CD4-positive, alpha-beta T cell treated with Interleukin-10 for 1 hour (primary cell): ENCODE measurements at regions not wholly inside any gene's neighbourhood (a gene's known extent, or its start where the extent isn't known, plus 50 kb on each side); places are given as distances from the start of the nearest gene placed in this dataset.
A peak's percentile ranks its signal among the peaks of the same experiment; 100 is the strongest.

ENCODE experiments used
- DNase-seq: peaks from one replicate; pipeline ENCODE4 v3.0.0-alpha.2; 2020

GRCh38 chr18:60555625-60556024, 183.1 kb upstream of the MC4R start:
- no peak for DNase-seq

DNA sequence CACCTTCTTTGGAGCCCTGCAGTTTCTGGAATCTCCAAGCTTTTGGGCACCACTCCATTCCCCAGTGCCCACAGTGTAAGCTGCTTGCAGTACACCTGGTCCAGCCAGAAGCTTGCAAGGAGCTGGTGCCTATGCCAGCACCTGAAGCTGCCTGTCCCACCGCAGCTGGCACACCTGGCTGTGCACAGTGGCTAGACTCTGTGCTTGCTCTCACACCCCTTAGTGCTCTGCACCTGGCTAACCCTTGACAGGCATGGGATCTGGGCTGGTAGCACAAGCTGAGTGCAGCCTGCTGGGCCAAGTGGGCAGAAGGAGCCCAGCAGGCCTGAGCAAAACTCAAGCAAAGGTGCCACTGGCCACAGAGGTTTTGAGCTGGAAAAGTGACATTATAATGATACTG, 183.8 kb upstream of the MC4R start:
- DNase-seq: no peak

- DNase-seq: no peak
Measured at GRCh38 chr18:60560071-60560470, 187.5 kb upstream of the MC4R start.

DNA sequence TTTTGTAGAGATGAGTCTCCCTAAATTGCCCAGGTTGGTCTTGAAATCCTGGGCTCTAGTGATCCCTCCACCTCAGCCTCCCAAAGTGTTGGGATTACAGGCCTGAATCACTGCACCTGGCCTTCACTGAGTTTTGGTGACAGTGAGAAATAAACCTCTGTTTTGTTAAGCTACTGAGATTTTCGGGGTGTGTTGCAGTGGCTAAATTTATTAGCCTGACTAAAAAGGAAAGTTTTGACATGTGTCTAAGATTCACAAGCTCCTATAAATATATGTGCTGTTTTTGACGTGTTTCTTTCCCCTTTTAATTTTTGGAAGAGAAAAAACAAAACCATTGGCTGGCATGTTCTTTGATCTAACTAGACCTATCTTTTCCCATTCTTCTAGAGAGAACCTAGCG, 190.5 kb upstream of the MC4R start:
- DNase-seq: no peak

GRCh38 chr18:60568220-60568619, 195.6 kb upstream of the MC4R start:
- no peak for DNase-seq

DNA sequence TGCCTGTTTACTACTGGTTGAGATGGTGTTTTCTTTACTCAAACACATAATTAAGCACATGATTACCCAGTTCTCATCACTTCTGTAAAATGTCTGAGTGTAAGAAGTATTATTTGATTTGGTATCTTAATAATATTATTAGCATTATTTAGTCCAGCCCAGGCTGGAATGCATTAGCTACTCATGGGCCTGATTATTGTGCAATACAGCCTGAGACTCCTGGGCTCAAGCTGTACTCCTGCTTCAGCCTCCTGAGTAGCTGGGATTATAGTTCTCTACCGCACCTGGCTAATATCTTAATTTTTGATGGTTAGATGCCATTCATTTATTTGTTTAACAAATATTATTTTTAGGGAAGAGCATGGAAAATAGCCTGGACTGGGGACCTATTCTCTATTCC, 197.6 kb upstream of the MC4R start:
- no peak for DNase-seq

- DNase-seq: no peak
Measured at GRCh38 chr18:60577457-60577856, 204.9 kb upstream of the MC4R start.

DNA sequence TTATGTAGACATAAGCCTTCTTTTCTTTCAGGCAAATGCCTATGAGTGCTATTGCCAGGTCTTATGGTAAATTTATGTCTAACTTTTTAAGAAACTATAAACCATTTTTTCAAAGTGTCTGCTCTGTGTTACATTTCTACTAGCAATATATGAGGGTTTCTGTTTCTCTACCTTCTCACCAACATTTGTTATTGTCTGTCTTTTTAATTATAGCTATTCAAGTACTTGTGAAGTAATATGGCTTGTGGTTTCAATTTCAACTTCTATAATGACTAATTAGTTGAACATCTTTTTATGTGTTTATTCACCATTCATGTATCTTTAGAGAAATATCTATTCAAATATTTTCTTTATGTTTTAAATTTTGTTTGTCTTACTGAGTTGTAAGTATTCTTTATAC, 213.1 kb upstream of the MC4R start:
- DNase-seq: no peak

DNA sequence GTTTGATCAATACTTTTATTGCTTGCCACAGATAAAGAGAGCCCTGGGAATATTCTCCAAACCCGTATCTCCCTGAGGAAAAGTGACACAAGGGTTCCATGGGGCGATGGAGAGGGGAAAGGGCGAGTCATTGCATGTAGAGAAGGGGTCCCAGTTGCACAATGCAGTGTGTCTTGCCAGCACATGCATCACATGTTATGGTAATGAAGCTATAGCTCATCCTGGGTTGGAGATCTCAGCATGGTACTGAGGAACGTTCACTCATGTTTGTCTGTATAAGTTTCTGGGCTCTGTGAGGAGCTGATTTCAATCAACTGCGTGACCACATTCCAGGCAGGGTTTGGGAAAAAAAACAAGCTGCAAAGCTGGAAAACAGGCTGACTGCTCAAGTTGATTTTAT, 220.7 kb upstream of the MC4R start:
- no peak for DNase-seq

- DNase-seq: no peak
Measured at GRCh38 chr18:60596928-60597327, 224.4 kb upstream of the MC4R start.

GRCh38 chr18:60599267-60599666, 226.7 kb upstream of the MC4R start:
- DNase-seq: no peak

DNA sequence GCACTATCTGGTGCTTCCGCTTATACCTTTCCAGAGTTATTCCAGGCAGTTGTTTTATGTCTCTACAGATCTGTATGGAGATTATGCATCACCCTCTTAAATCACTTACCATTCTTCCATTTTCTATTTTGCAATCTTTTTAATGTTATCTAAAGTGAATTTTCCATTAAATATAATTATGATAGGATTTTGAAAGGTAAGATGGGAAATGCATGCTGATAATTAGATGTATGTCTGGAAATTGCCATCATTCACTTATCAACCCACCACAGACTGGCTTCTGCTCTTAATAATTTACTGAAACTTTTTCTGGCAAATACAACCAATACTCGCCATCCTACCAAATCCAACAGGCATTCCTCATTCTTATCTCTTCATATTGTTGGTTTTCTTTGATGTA, 227.4 kb upstream of the MC4R start:
- DNase-seq: no peak

- no peak for DNase-seq
Measured at GRCh38 chr18:60601249-60601648, 228.7 kb upstream of the MC4R start.

GRCh38 chr18:60623331-60623730, 250.8 kb upstream of the MC4R start:
- no peak for DNase-seq

DNA sequence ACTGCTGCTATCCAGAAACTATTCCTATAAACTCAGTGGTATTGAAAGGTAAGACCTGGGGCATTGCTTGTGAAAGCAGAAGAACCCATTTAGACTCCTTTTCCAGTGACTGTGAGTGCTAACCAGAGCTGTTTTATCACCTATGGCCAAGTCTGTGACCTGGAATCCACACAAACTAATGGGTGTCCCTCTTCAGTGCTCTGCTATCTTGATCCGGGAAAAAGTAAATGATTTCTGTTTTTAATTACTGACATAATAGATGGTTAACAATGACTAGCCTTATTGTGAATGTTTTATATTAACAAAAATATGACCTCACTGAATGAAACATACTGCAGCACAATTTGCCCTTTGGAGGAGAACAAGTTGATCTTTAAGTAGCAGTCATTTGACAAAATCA, 251.6 kb upstream of the MC4R start:
- no peak for DNase-seq

- no peak for DNase-seq
Measured at GRCh38 chr18:60639836-60640235, 267.3 kb upstream of the MC4R start.

DNA sequence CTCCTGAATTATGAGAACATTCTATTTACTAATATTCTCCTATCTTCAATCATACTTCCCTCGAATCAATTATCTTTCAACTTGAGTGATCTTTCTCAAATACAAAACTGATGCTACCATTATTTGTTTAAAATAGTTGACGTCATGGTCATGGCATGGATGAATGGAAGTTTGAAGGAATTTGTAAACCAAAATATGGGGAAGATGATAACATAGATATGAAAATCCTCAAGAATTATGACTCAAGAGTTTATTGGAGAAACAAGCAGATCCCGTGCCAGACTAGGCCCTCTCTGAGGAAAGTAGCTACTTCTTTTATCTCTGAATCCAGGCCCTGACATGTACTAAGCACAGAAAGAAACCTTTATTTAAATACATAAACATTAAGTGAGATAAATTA, 270.4 kb upstream of the MC4R start:
- DNase-seq: no peak

DNA sequence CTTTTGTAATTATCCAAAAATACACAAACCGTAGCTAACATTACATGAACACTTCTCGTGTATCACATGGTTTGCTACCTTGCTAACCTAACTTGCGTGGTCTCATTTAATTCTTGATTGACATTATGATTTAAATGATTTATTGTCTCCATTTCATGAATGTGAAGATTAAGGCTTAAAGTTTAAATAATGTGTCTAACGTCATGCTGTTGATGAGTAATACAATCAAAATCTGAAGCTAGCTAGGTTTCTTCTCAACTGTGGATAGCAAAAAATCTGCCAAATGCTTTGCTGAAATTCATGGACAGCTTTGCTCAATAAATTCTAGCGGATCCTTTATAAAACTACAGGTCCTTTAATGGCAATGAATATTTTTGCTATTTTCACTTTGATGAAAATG, 274.1 kb upstream of the MC4R start:
- DNase-seq: no peak

DNA sequence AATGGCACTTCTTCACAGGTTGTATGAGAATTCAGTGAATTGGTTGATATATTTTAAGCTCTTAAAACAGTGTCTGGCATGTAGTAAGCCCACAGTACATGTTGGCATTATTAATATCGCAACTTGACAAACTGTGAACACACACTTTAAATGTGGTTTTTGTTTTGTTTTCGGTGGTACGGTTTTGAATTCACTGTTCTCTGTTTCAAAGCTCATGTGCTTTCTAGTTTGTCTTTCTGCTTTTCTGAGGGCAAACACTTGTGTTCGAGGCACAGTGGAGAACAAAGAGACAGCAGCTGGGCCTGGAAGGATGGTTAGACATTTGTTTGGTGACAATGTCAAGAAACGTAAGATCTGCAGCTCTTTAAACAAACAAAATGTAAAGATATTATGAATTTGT, 276.5 kb upstream of the MC4R start:
- DNase-seq: no peak

DNA sequence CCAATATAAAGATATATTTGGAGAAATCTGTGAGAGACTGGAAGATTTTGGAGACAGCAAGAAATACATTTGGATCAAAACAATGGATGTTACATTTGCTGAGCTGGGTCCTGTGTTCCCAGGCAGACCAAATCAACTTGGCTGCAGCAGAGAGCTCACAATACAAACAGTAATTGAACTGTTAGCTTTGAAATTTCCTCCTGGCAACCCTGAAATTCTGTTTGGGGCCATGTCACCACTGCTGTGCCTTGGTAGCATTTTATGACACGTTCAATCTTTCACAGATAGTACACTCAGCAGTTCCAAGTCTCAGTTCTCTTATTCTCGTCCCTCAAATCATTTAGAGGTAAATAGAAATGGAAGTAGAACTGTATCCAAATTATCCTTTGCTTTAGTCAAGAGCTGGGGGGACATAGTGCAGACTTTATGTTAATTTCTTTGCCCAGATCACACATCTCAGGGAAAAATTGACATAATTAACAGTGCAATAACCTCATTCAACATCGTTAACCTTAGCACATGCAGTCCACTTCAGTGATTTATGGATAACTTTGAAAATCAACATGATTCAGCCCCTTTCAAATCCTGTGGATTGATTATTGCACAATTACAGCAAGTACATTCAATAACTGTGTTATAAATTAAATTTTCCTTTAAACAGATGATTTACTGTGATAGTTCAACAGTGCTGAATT, 277.4 kb upstream of the MC4R start:
- no peak for DNase-seq

DNA sequence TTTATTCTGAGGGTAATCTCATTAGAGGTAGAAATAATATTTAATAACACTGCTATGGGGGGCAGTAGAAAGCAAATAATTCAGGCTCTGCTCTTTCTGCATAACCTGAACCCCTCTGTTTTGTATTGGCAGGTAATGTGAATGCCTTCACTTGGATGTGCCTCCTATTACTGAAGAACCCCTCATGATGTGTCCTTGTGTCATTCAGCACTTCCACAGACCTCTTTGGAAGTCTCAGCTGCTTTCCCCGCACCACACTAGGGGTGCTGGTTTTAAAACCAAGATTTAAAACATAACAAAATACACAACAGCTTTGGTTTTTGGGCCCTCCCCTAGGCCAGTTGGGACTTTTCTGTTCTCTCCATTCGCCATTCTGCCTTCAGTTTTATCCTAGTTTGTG, 281.7 kb upstream of the MC4R start:
- no peak for DNase-seq

- peak; percentile 0 for DNase-seq
Measured at GRCh38 chr18:60656553-60656952, 284.0 kb upstream of the MC4R start.

GRCh38 chr18:60662491-60662890, 289.9 kb upstream of the MC4R start:
- DNase-seq: no peak

DNA sequence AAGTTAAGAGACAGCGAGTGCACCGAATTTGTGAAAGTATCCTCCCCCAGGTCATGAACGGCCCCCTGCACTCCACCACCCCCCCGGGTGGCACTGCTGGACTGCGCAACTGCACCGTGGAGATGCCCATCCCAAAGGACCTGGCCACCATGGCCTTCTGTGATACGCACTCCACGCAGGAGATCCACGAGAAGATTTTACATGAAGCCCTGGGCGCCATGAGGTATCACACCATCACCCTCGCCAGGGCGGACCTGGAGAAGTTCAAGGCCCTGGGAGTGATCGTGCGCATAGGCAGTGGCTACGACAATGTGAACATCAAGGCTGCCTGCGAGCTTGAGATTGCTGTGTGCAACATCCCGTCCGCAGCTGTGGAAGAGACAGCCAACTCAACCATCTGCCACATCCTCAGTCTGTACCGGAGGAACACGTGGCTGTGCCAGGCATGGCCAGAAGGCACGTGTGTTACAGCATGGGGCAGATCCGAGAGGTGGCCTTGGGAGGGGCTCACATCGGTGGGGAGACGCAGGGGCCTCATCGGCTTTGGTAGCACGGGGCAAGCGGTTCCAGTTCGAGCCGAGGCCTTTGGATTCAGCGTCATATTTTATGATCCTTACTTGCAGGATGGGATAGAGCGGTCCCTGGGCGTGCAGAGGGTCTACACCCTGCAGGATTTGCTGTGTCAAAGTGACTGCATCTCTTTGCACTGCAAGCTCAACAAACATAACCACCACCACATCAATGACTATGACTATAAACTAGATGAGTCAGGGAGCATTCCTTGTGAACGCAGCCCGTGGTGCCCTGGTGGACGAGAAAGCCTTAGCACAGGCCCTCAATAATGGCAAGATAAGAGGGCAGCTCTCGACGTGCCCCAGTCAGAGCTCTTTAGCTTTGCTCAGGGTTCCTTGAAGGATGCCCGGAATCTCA, 290.8 kb upstream of the MC4R start:
- DNase-seq: no peak

GRCh38 chr18:60664736-60665135, 292.2 kb upstream of the MC4R start:
- DNase-seq: no peak
